Stomach (tissue), 8 donors: ENCODE measurements at regions not wholly inside any gene's neighbourhood (a gene's known extent, or its start where the extent isn't known, plus 50 kb on each side); places are given as distances from the start of the nearest gene placed in this dataset.

Experiments
- DNase-seq, 2 donors: peaks; one replicate each; pipeline versions ENCODE4 v3.0.0 to v3.0.0-alpha.2; 2013 to 2019
- H3K27ac ChIP-seq, 5 donors: fragments of 200-600 bp in 4 of 5; sonication (generic) in 4 of 5; one replicate each; pipeline ENCODE4 v1.5.1; 2013 to 2019; ENCODE audit warnings: mild to moderate bottlenecking in 1 of 5, moderate library complexity in 1 of 5
- H3K27me3 ChIP-seq, 3 donors: fragments of 200-600 bp; sonication (generic); one replicate each; pipeline ENCODE4 v1.5.1; 2017 to 2019; ENCODE audit warnings: mixed run types in 1 of 3
- H3K36me3 ChIP-seq, 4 donors: fragments of 200-600 bp; sonication (generic); 1 replicate in 3 of 4; 2 replicates in 1 of 4; pipeline ENCODE4 v1.5.1; 2016 to 2019
- H3K4me1 ChIP-seq, 4 donors: fragments of 200-600 bp; sonication (generic); one replicate each; pipeline ENCODE4 v1.5.1; 2016 to 2019
- H3K4me3 ChIP-seq, 4 donors: fragments of 200-600 bp; sonication (generic) in 3 of 4; one replicate each; pipeline ENCODE4 v1.5.1; 2016 to 2019; ENCODE audit warnings: mild to moderate bottlenecking in 1 of 4
- H3K9me3 ChIP-seq, 4 donors: fragments of 200-600 bp; sonication (generic); one replicate each; pipeline ENCODE4 v1.5.1; 2016 to 2019
- EP300 ChIP-seq: sonication (generic); formaldehyde crosslinking; IDR thresholded peaks from one replicate; pipeline ENCODE4 v1.6.1; 2017; ENCODE audit warnings: antibody characterized with exemption
- POLR2A ChIP-seq, 4 donors: fragments of 450-650 bp; IDR thresholded peaks; one replicate each; pipeline ENCODE4 v1.6.1; 2016; ENCODE audit warnings: antibody characterized with exemption in 4 of 4, control low read depth in 2 of 4, mild to moderate bottlenecking in 1 of 4, moderate library complexity in 1 of 4
- POLR2AphosphoS5 ChIP-seq, 3 donors: sonication (generic); formaldehyde crosslinking; IDR thresholded peaks; one replicate each; pipeline ENCODE4 v1.6.1; 2016; ENCODE audit warnings: antibody characterized with exemption in 3 of 3
- WGBS, 5 donors: extraction: QIAGEN DNeasy Blood & Tissue Kit in 3 of 5; methylation state at CpG; one replicate each; pipeline versions ENCODE4 v1.1.5 to v1.1.7; 2013 to 2018; 5-methylcytosine and 5-hydroxymethylcytosine counted together
- intact Hi-C: fragments of 100-400 bp; cut with DNase I; formaldehyde crosslinking; loops from one replicate; pipeline ENCODE4 v1.15.1; 2023; ENCODE audit warnings: low total_unique reads
- TF ChIP-seq, protein P1 (sequence below), 7 experiments: fragments of 450-650 bp in 4 of 7; fragments of 200-600 bp in 3 of 7; sonication (generic) in 3 of 7; IDR thresholded peaks; one replicate each; pipeline ENCODE4 v1.5.1; 2016 to 2019; ENCODE audit warnings: antibody characterized with exemption in 7 of 7, control low read depth in 2 of 7, mild to moderate bottlenecking in 1 of 7
- donor health status: healthy with polysubstance abuse.
- donor health status: Bipolar disorder and iron deficiency.
- donor health status: healthy.

DNA sequence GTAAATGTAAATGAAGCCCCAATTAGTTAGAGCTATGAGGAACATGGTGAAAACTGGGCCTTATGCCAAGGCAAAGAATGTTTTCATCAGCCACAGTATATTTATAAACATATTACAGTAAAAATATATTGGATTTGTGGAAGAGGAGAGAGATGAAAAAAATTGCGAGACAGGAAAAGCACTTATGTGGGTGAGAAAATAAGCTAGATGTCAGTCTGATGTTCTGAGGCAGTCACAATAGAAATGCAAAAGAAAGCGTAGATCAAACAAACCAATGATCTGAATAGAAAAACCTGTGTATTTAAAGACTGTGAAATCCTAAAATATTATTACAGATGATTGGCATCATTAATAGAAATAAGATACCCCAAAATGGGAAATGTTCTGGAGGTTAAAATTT lies 1332.5 kb downstream of the SLITRK5 start:
- Histone ChIP-seq H3K36me3 (no peaks in the 10 kb centered on the region), H3K27me3 (no peaks in the 10 kb centered on the region), H3K9me3 (no peaks in the 10 kb centered on the region), H3K4me1 (no peaks in the 10 kb centered on the region), H3K27ac (no peak overlapping the region), H3K4me3 (no peak overlapping the region)
- 65 to 83% (median 71%) methylated on average over 2 of the region's 2 CpGs for WGBS, 5 donors
- intact Hi-C loops: no loop called here
- no peak for DNase-seq
- TF ChIP-seq POLR2A (IDR thresholded peaks at IDR 0.05) (no peak), EP300 (no peak), POLR2AphosphoS5 (IDR thresholded peaks at IDR 0.05) (no peak)
- TF ChIP-seq, protein P1, sequence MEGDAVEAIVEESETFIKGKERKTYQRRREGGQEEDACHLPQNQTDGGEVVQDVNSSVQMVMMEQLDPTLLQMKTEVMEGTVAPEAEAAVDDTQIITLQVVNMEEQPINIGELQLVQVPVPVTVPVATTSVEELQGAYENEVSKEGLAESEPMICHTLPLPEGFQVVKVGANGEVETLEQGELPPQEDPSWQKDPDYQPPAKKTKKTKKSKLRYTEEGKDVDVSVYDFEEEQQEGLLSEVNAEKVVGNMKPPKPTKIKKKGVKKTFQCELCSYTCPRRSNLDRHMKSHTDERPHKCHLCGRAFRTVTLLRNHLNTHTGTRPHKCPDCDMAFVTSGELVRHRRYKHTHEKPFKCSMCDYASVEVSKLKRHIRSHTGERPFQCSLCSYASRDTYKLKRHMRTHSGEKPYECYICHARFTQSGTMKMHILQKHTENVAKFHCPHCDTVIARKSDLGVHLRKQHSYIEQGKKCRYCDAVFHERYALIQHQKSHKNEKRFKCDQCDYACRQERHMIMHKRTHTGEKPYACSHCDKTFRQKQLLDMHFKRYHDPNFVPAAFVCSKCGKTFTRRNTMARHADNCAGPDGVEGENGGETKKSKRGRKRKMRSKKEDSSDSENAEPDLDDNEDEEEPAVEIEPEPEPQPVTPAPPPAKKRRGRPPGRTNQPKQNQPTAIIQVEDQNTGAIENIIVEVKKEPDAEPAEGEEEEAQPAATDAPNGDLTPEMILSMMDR (IDR thresholded peaks at IDR 0.05): no peak

DNA sequence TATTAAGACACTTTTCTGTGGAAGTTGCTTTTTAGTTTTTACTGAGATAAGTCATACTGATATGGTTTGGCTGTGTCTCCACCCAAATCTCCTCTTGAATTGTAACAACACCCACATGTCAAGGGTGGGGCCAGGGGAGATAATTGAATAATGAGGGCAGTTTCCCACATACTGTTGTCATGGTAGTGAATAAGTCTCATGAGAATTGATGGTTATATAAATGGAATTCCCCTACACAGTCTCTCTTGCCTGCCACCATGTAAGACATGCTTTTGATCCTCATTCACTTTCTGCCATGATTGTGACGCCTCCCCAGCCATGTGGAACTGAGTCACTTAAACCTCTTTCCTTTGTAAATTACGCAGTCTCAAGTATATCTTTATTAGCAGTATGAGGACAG lies 1340.4 kb downstream of the SLITRK5 start:
- intact Hi-C loops: no loop called here
- no peak overlapping the region for H3K4me3 ChIP-seq
- DNase-seq: no peak
- H3K36me3 ChIP-seq: no peaks in the 10 kb centered on the region
- H3K27ac ChIP-seq: no peak overlapping the region
- no peaks in the 10 kb centered on the region for H3K9me3 ChIP-seq
- H3K27me3 ChIP-seq: no peaks in the 10 kb centered on the region
- WGBS, 5 donors: 44 to 88% (median 52%) methylated on average over 2 of the region's 2 CpGs
- no peaks in the 10 kb centered on the region for H3K4me1 ChIP-seq
- TF ChIP-seq, protein P1 (IDR thresholded peaks at IDR 0.05): no peak
- TF ChIP-seq POLR2AphosphoS5 (IDR thresholded peaks at IDR 0.05): no peak
- no peak for TF ChIP-seq EP300
- TF ChIP-seq POLR2A (IDR thresholded peaks at IDR 0.05): no peak

DNA sequence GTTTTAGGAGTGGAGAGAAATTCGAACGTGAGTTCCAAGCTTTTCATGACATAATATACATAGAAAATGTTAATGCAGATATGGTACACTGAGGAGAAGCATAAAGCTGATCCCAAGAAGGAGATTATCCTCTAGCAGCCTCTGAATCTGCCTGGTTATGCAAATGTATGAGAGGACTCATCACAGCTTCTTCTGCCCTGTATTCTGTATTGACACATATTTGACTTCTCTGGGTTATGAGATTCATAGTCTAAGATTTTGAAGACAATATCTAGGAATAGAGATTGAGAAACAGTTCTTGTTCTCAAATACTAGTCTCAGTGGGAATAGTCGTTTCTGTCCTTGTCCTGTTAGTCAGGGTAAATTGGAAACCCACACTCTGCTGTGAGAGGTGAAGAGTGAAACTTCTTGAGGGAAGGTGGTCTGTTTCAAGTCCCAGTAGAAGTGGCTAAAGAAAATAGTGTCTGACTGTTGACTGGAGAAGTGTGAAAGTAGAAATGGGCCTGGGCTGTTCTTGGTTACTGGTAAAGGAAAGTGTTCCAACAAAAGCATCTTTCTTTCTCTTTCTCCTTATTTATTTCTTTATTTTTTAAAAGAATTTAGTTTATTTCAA lies 1356.6 kb downstream of the SLITRK5 start:
- intact Hi-C loops: no loop called here
- H3K4me1 ChIP-seq: no peaks in the 10 kb centered on the region
- H3K27me3 ChIP-seq: no peaks in the 10 kb centered on the region
- H3K36me3 ChIP-seq: no peaks in the 10 kb centered on the region
- 76 to 86% (median 79%) methylated on average over 3 of the region's 3 CpGs for WGBS, 5 donors
- TF ChIP-seq, protein P1 (IDR thresholded peaks at IDR 0.05): no peak
- TF ChIP-seq EP300: no peak
- no peak for TF ChIP-seq POLR2A (IDR thresholded peaks at IDR 0.05)
- no peak for TF ChIP-seq POLR2AphosphoS5 (IDR thresholded peaks at IDR 0.05)
- H3K27ac ChIP-seq: no peak overlapping the region
- H3K9me3 ChIP-seq: peaks cover 0 to 7% (median under 1%) of the 10 kb centered on the region in 4 donors
- H3K4me3 ChIP-seq: no peak overlapping the region
- DNase-seq: no peak

DNA sequence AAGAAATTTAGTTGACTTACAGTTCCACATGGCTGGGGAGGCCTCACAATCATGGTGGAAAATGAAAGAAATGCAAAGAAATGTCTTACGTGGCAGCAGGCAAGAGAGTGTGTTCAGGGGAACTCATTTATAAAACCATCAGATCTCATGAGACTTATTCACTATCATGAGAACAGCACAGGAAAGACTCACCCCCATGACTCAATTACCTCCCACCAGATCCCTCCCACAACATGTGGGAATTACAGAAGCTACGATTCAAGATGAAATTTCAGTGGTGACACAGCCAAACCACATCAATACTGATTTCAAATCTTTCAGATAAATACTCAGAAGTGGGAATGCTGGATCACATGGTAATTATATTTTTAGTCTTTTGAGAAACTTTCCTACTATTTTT lies 1357.9 kb downstream of the SLITRK5 start:
- no peaks in the 10 kb centered on the region for H3K4me1 ChIP-seq
- no peaks in the 10 kb centered on the region for H3K27me3 ChIP-seq
- 73 to 90% (median 79%) methylated on average over 2 of the region's 2 CpGs for WGBS, 5 donors
- intact Hi-C loops: no loop called here
- no peak for DNase-seq
- H3K4me3 ChIP-seq: no peak overlapping the region
- H3K9me3 ChIP-seq: peaks cover 0 to 13% (median 7%) of the 10 kb centered on the region in 4 donors
- TF ChIP-seq POLR2AphosphoS5 (IDR thresholded peaks at IDR 0.05) (no peak), POLR2A (IDR thresholded peaks at IDR 0.05) (no peak), EP300 (no peak)
- TF ChIP-seq, protein P1 (IDR thresholded peaks at IDR 0.05): no peak
- no peak overlapping the region for H3K27ac ChIP-seq
- H3K36me3 ChIP-seq: no peaks in the 10 kb centered on the region
